GM11168 (cell line): ENCODE measurements at regions not wholly inside any gene's neighbourhood (a gene's known extent, or its start where the extent isn't known, plus 50 kb on each side); places are given as distances from the start of the nearest gene placed in this dataset.
"Not testable (repeated sequence)": the region's sequence is repeated elsewhere in the genome, so short reads cannot be mapped to it uniquely, and the experiment has no call there.

ENCODE experiments used
- in situ Hi-C: fragments of 300-500 bp; cut with MboI; formaldehyde crosslinking; loops from one replicate; pipeline ENCODE4 v1.12.0; 2022; ENCODE audit warnings: low sequenced_read_pairs; ENCODE audit not compliant: unreplicated experiment

GRCh38 chr13:104571893-104572229 lies 1505.6 kb upstream of the SLC10A2 start:
- in situ Hi-C loops: no loop called here

- in situ Hi-C loops: no loop called here
Measured at GRCh38 chr13:104571161-104571892, 1505.1 kb upstream of the SLC10A2 start.

- in situ Hi-C loops: no loop called here
Measured at GRCh38 chr13:104567114-104567513, 1500.9 kb upstream of the SLC10A2 start.

GRCh38 chr13:104565888-104566287 lies 1499.7 kb upstream of the SLC10A2 start:
- in situ Hi-C loops: no loop called here

- in situ Hi-C loops: no loop called here
Measured at GRCh38 chr13:104553896-104554295, 1487.7 kb upstream of the SLC10A2 start.

- in situ Hi-C loops: no loop called here
Measured at GRCh38 chr13:104553186-104553585, 1487.0 kb upstream of the SLC10A2 start.

GRCh38 chr13:104534847-104535246 lies 1468.6 kb upstream of the SLC10A2 start:
- in situ Hi-C loops: no loop called here

GRCh38 chr13:104532132-104532531 lies 1465.9 kb upstream of the SLC10A2 start:
- in situ Hi-C loops: no loop called here

- in situ Hi-C loops: no loop called here
Measured at GRCh38 chr13:104530741-104531140, 1464.5 kb upstream of the SLC10A2 start.

GRCh38 chr13:104526561-104526960 lies 1460.3 kb upstream of the SLC10A2 start:
- in situ Hi-C loops: no loop called here

GRCh38 chr13:104525467-104525866 lies 1459.2 kb upstream of the SLC10A2 start:
- in situ Hi-C loops: no loop called here

GRCh38 chr13:104522235-104523072 lies 1456.2 kb upstream of the SLC10A2 start:
- in situ Hi-C loops: no loop called here

- in situ Hi-C loops: no loop called here
Measured at GRCh38 chr13:104510422-104510821, 1444.2 kb upstream of the SLC10A2 start.

GRCh38 chr13:104493502-104493901 lies 1427.3 kb upstream of the SLC10A2 start:
- in situ Hi-C loops: not testable (repeated sequence)

GRCh38 chr13:104491916-104492315 lies 1425.7 kb upstream of the SLC10A2 start:
- in situ Hi-C loops: no loop called here

GRCh38 chr13:104487006-104487405 lies 1420.8 kb upstream of the SLC10A2 start:
- in situ Hi-C loops: no loop called here

- in situ Hi-C loops: no loop called here
Measured at GRCh38 chr13:104485571-104485970, 1419.4 kb upstream of the SLC10A2 start.

- in situ Hi-C loops: no loop called here
Measured at GRCh38 chr13:104483631-104484030, 1417.4 kb upstream of the SLC10A2 start.

GRCh38 chr13:104477261-104477660 lies 1411.0 kb upstream of the SLC10A2 start:
- in situ Hi-C loops: no loop called here

GRCh38 chr13:104473936-104474335 lies 1407.7 kb upstream of the SLC10A2 start:
- in situ Hi-C loops: no loop called here

- in situ Hi-C loops: no loop called here
Measured at GRCh38 chr13:104466016-104466415, 1399.8 kb upstream of the SLC10A2 start.

- in situ Hi-C loops: no loop called here
Measured at GRCh38 chr13:104461049-104461448, 1394.8 kb upstream of the SLC10A2 start.
